ENCODE measurements at regions not wholly inside any gene's neighbourhood (a gene's known extent, or its start where the extent isn't known, plus 50 kb on each side); places are given as distances from the start of the nearest gene placed in this dataset.

- TF ChIP-seq CDX4 (CRISPR knock-in tag; IDR thresholded peaks at IDR 0.05; ENCODE audit: borderline replicate concordance), result no peak
- TF ChIP-seq JUN (CRISPR knock-in tag; IDR thresholded peaks at IDR 0.05), result no peak
- TF ChIP-seq CTCF (IDR thresholded peaks at IDR 0.05), result no peak
- no peak for TF ChIP-seq ZNF138 (CRISPR knock-in tag; conservative IDR thresholded peaks at IDR 0.05)
- no peak for TF ChIP-seq CREM (CRISPR knock-in tag; IDR thresholded peaks at IDR 0.05)
- no peak for TF ChIP-seq ZMAT4 (CRISPR knock-in tag; IDR thresholded peaks at IDR 0.05)
- no peak for TF ChIP-seq E2F1 (CRISPR knock-in tag; IDR thresholded peaks at IDR 0.05)
- TF ChIP-seq ZNF232 (CRISPR knock-in tag; IDR thresholded peaks at IDR 0.05), result no peak
- TF ChIP-seq AFF4 (CRISPR knock-in tag; IDR thresholded peaks at IDR 0.05; ENCODE audit: borderline replicate concordance), result no peak
- no peak for TF ChIP-seq KAT7 (CRISPR knock-in tag; IDR thresholded peaks at IDR 0.05; ENCODE audit: borderline replicate concordance)
- TF ChIP-seq SP1 (CRISPR knock-in tag; conservative IDR thresholded peaks at IDR 0.05), result no peak
- TF ChIP-seq ETV6 (CRISPR knock-in tag; IDR thresholded peaks at IDR 0.05), result no peak
Measured at GRCh38 chr2:220043990-220044335, 416.5 kb downstream of the SLC4A3 start.

Data from WTC11 (cell line).